OCI-LY3 (cell line): ENCODE measurements at regions not wholly inside any gene's neighbourhood (a gene's known extent, or its start where the extent isn't known, plus 50 kb on each side); places are given as distances from the start of the nearest gene placed in this dataset.
"Not testable (repeated sequence)": the region's sequence is repeated elsewhere in the genome, so short reads cannot be mapped to it uniquely, and the experiment has no call there.

Source experiments
- EZH2phosphoT487 ChIP-seq: fragments of 200-600 bp; shearing (Covaris generic); IDR thresholded peaks from 2 replicates; pipeline ENCODE4 v1.6.1; 2018; ENCODE audit warnings: antibody characterized with exemption, mixed run types, low read depth
- TF ChIP-seq, protein P1 (sequence below): fragments of 200-600, 300-600 bp; sonication (generic); IDR thresholded peaks from 2 replicates; pipeline ENCODE4 v1.5.1; 2014; ENCODE audit warnings: antibody characterized with exemption, low read length, low read depth

DNA sequence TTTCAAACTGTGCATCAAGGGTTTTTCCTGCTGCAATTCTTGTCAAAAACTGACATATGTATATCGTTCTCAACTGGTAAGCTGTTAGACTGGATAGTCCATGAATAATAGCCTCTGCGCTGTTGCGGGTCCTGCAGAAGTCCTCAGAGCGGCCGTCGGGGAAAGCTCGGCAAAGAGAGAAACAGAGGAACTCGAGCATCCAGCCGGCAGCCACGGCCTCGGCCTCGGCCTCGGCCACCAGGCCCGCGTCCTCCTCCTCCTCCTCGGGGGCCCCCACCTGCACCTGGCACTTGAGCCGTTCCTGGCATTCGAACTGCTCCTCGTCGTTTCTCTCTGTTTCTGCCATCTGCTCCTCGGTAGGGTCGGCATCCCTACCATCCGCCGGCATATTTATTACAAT is 165.0 kb downstream of the POTEC start:
- TF ChIP-seq, protein P1, sequence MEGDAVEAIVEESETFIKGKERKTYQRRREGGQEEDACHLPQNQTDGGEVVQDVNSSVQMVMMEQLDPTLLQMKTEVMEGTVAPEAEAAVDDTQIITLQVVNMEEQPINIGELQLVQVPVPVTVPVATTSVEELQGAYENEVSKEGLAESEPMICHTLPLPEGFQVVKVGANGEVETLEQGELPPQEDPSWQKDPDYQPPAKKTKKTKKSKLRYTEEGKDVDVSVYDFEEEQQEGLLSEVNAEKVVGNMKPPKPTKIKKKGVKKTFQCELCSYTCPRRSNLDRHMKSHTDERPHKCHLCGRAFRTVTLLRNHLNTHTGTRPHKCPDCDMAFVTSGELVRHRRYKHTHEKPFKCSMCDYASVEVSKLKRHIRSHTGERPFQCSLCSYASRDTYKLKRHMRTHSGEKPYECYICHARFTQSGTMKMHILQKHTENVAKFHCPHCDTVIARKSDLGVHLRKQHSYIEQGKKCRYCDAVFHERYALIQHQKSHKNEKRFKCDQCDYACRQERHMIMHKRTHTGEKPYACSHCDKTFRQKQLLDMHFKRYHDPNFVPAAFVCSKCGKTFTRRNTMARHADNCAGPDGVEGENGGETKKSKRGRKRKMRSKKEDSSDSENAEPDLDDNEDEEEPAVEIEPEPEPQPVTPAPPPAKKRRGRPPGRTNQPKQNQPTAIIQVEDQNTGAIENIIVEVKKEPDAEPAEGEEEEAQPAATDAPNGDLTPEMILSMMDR = not testable (repeated sequence)
- TF ChIP-seq EZH2phosphoT487 = not testable (repeated sequence)
